Vagina (tissue), 2 donors: ENCODE measurements at regions not wholly inside any gene's neighbourhood (a gene's known extent, or its start where the extent isn't known, plus 50 kb on each side); places are given as distances from the start of the nearest gene placed in this dataset.

ENCODE experiments used
- DNase-seq, 2 donors: peaks; one replicate each; pipeline ENCODE4 v3.0.0-alpha.2; 2017; ENCODE audit errors: extremely low spot score in 2 of 2
- H3K27ac ChIP-seq: fragments of 200-600 bp; sonication (generic); one replicate; pipeline ENCODE4 v1.5.1; 2019
- H3K27me3 ChIP-seq: fragments of 200-600 bp; sonication (generic); one replicate; pipeline ENCODE4 v1.5.1; 2019
- H3K36me3 ChIP-seq, 2 donors: fragments of 200-600 bp; sonication (generic); one replicate each; pipeline ENCODE4 v1.5.1; 2017 to 2019
- H3K4me1 ChIP-seq: fragments of 200-600 bp; sonication (generic); one replicate; pipeline ENCODE4 v1.5.1; 2019
- H3K4me3 ChIP-seq, 2 donors: fragments of 200-600 bp; sonication (generic); 1 replicate in 1 of 2; 2 replicates in 1 of 2; pipeline ENCODE4 v1.5.1; 2016 to 2019
- H3K9me3 ChIP-seq: fragments of 200-600 bp; sonication (generic); one replicate; pipeline ENCODE4 v1.5.1; 2019
- POLR2A ChIP-seq, 2 donors: fragments of 450-650 bp; IDR thresholded peaks; one replicate each; pipeline ENCODE4 v1.6.1; 2017; ENCODE audit warnings: antibody characterized with exemption in 2 of 2, mild to moderate bottlenecking in 2 of 2, moderate library complexity in 2 of 2
- POLR2AphosphoS5 ChIP-seq, 2 donors: sonication (generic); formaldehyde crosslinking; IDR thresholded peaks; one replicate each; pipeline ENCODE4 v1.9.0; 2017; ENCODE audit warnings: antibody characterized with exemption in 2 of 2, mild to moderate bottlenecking in 2 of 2, low read depth in 1 of 2; ENCODE audit not compliant: insufficient read depth in 1 of 2
- intact Hi-C: fragments of 100-400 bp; cut with DNase I; formaldehyde crosslinking; loops from one replicate; pipeline ENCODE4 v1.15.1; 2023
- TF ChIP-seq, protein P1 (sequence below), 3 experiments: fragments of 450-650 bp in 2 of 3; fragments of 200-600 bp in 1 of 3; sonication (generic) in 1 of 3; IDR thresholded peaks; one replicate each; pipeline ENCODE4 v1.5.1; 2017 to 2019; ENCODE audit warnings: antibody characterized with exemption in 3 of 3, mild to moderate bottlenecking in 2 of 3, moderate library complexity in 2 of 3

GRCh38 chr9:33638391-33638915 is 114.4 kb downstream of the ANKRD18B start:
- Histone ChIP-seq H3K36me3 (no peaks in the 10 kb centered on the region), H3K4me3 (no peak overlapping the region), H3K4me1 (no peaks in the 10 kb centered on the region), H3K27ac (no peak overlapping the region), H3K27me3 (no peaks in the 10 kb centered on the region), H3K9me3 (no peaks in the 10 kb centered on the region)
- no peak for TF ChIP-seq POLR2AphosphoS5 (IDR thresholded peaks at IDR 0.05; ENCODE audit: insufficient read depth in 1 of 2, low read depth in 1 of 2)
- TF ChIP-seq, protein P1, sequence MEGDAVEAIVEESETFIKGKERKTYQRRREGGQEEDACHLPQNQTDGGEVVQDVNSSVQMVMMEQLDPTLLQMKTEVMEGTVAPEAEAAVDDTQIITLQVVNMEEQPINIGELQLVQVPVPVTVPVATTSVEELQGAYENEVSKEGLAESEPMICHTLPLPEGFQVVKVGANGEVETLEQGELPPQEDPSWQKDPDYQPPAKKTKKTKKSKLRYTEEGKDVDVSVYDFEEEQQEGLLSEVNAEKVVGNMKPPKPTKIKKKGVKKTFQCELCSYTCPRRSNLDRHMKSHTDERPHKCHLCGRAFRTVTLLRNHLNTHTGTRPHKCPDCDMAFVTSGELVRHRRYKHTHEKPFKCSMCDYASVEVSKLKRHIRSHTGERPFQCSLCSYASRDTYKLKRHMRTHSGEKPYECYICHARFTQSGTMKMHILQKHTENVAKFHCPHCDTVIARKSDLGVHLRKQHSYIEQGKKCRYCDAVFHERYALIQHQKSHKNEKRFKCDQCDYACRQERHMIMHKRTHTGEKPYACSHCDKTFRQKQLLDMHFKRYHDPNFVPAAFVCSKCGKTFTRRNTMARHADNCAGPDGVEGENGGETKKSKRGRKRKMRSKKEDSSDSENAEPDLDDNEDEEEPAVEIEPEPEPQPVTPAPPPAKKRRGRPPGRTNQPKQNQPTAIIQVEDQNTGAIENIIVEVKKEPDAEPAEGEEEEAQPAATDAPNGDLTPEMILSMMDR (IDR thresholded peaks at IDR 0.05): no peak
- no peak for TF ChIP-seq POLR2A (IDR thresholded peaks at IDR 0.05)
- intact Hi-C loops: no loop called here
- DNase-seq: no peak

GRCh38 chr9:33645706-33646105 is 121.7 kb downstream of the ANKRD18B start:
- intact Hi-C loops: no loop called here
- TF ChIP-seq POLR2AphosphoS5 (IDR thresholded peaks at IDR 0.05; ENCODE audit: insufficient read depth in 1 of 2, low read depth in 1 of 2) (no peak), POLR2A (IDR thresholded peaks at IDR 0.05) (no peak)
- TF ChIP-seq, protein P1 (IDR thresholded peaks at IDR 0.05): no peak
- H3K36me3 ChIP-seq: no peaks in the 10 kb centered on the region
- H3K4me3 ChIP-seq: no peak overlapping the region
- H3K27me3 ChIP-seq: no peaks in the 10 kb centered on the region
- no peak overlapping the region for H3K27ac ChIP-seq
- no peaks in the 10 kb centered on the region for H3K9me3 ChIP-seq
- H3K4me1 ChIP-seq: no peaks in the 10 kb centered on the region
- DNase-seq: no peak

- TF ChIP-seq POLR2AphosphoS5 (IDR thresholded peaks at IDR 0.05; ENCODE audit: insufficient read depth in 1 of 2, low read depth in 1 of 2): no peak
- no peak for TF ChIP-seq POLR2A (IDR thresholded peaks at IDR 0.05)
- TF ChIP-seq, protein P1 (IDR thresholded peaks at IDR 0.05): no peak
- H3K27ac ChIP-seq: no peak overlapping the region
- no peaks in the 10 kb centered on the region for H3K36me3 ChIP-seq
- no peak for DNase-seq
- no peaks in the 10 kb centered on the region for H3K27me3 ChIP-seq
- intact Hi-C loops: no loop called here
- H3K4me1 ChIP-seq: no peaks in the 10 kb centered on the region
- no peak overlapping the region for H3K4me3 ChIP-seq
- no peaks in the 10 kb centered on the region for H3K9me3 ChIP-seq
Measured at GRCh38 chr9:33649463-33649862, 125.4 kb downstream of the ANKRD18B start.

DNA sequence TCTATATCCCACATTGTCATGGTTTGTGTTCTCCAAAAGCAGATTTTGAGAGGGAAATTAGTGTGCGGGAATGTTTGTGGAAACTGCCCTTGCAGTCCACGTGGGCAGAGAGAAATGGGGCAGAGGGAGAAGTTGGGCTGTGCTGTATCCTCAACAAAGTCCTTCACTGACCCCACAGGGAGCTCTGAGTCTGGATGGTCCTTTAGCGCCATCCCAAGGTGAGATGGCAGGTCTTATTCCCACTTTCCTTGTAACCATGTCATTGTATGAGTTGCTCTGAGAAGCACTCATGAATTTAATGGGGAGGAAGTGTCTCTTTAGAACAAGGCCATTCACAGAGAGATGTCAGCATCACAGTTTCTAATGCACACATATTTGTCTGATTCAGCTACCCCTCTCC is 127.1 kb downstream of the ANKRD18B start:
- no peaks in the 10 kb centered on the region for H3K9me3 ChIP-seq
- intact Hi-C loops: no loop called here
- H3K4me1 ChIP-seq: no peaks in the 10 kb centered on the region
- TF ChIP-seq, protein P1 (IDR thresholded peaks at IDR 0.05): no peak
- H3K27ac ChIP-seq: no peak overlapping the region
- no peak for DNase-seq
- H3K27me3 ChIP-seq: no peaks in the 10 kb centered on the region
- H3K36me3 ChIP-seq: no peaks in the 10 kb centered on the region
- no peak overlapping the region for H3K4me3 ChIP-seq

DNA sequence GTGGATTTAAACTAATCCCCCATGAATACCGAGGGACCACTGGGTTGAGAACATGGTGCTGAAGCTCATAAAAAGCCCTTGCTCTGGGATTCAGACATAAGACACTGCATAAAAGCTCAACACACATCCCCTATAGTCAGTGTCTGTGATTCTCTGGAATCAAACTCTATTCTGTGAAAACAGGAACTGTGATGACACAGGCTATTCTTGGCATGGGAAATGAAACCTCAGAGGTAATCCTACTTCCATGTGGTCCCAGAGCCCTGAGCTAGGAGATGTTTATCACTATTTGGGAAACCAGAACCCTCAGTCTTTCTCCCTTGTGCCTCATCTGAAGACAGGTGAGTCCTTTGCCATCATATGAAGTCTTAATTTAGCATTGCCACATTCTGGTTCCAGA is 135.4 kb upstream of the PRSS3 start:
- Histone ChIP-seq H3K9me3 (no peaks in the 10 kb centered on the region), H3K4me1 (no peaks in the 10 kb centered on the region), H3K36me3 (no peaks in the 10 kb centered on the region), H3K27ac (no peak overlapping the region), H3K27me3 (no peaks in the 10 kb centered on the region), H3K4me3 (no peak overlapping the region)
- intact Hi-C loops: no loop called here
- no peak for DNase-seq
- TF ChIP-seq POLR2A (IDR thresholded peaks at IDR 0.05) (no peak), POLR2AphosphoS5 (IDR thresholded peaks at IDR 0.05; ENCODE audit: insufficient read depth in 1 of 2, low read depth in 1 of 2) (no peak)
- TF ChIP-seq, protein P1 (IDR thresholded peaks at IDR 0.05): no peak
